Activated T-cell treated with anti-CD3 and anti-CD28 coated beads for 24 hours (primary cell): ENCODE measurements at regions not wholly inside any gene's neighbourhood (a gene's known extent, or its start where the extent isn't known, plus 50 kb on each side); places are given as distances from the start of the nearest gene placed in this dataset.
"Not testable (repeated sequence)": the region's sequence is repeated elsewhere in the genome, so short reads cannot be mapped to it uniquely, and the experiment has no call there.

Experiments
- DNase-seq: peaks from one replicate; pipeline ENCODE4 v3.0.0-alpha.2; 2020; ENCODE audit warnings: low read depth

DNA sequence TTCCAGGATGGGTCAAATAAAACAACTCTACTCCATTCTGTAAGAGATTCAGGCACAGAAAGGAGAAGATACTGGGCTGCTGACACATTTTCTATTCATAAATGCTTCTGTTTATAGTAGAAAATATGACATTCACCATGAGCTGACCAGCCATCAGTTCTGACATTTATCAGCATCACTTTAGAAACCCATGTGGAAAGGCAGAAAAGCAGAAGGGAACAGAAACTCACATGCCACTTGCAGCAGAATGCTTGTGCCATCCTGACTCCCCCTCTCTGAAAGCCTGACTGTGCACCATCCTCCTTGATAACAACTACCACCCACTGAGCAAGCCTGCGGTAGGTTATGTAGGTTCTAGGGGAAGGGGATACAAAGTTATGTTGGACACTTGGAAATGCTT is 527.7 kb downstream of the TTLL7 start:
- not testable (repeated sequence) for DNase-seq

DNA sequence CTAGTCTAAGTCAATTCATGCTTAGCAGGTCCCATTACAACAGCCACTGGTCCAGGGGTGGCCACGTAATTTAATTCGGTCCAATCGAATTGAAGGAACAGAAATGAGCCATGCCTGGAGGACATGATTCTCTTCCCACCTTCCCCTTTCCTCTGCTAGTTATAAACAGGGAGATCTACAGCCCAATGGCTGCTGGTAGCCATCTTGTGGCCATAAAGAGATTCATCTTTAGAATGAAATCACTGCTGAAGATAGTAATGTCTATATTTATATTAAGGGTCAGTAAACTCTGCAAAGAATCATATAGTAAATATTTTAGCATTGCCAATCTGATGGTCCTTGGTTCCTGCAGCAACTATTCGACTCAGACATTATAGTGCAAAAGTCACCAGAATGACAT is 530.6 kb downstream of the TTLL7 start:
- not testable (repeated sequence) for DNase-seq

DNA sequence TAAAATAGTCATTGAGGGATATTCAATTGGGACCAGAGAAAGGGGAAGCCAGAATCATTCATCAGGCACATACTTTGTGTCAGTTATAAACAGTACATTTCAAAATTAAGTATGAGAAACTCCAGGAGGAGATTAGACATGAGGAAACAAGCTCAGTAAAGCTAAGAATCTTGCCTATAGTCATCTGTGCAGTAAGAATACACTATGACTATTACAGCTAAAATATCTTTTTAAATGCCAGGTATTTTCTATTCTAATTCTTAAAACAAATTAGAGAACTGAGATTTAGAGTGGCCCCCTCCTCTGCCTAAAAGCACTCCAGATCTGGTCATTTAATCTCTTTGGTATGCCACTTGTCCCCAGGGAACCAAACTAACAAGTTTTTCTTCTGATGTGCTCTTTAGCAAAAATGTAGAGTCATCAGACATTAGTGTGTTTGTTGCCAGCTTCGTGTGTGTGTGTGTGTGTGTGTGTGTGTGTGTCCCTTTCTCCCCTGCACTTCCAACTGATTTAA is 541.1 kb downstream of the TTLL7 start:
- not testable (repeated sequence) for DNase-seq

DNA sequence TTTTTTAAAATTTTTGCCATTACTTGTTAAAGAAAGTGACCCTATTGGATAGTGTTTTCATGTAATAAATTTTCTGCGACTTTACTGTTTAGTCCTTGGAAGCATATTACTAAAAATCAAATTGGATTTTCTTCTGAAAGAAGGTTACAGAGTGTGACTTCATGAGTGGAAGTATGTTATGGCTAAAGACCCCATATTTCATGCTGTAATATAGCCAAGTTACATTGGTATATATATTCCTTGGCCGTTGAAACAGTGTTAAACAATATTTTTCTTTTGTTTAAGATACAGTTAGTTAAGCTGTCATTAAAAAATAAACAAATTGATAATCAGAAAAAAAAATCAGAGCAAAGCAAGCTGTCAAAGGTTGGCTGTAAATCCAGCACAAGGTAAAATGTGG is 541.7 kb downstream of the TTLL7 start:
- not testable (repeated sequence) for DNase-seq

DNA sequence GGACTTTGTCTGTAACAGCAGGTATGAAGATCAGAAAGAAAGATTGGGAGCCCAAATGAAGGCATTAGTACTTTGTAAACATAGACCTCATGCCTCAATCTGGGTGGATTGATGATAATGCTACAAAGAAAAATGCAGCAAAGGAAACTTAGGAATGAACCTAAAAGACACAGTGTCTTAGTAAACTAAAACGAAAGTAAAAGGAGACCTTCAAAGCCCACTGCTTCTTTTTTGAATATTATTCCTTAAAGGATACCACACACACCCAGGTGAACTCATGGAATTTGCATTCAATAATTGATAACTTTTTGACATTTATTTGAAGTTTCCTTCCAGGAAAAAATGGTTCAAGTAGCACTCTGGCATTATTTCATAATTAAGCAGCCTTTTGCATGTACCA is 543.2 kb downstream of the TTLL7 start:
- not testable (repeated sequence) for DNase-seq

DNA sequence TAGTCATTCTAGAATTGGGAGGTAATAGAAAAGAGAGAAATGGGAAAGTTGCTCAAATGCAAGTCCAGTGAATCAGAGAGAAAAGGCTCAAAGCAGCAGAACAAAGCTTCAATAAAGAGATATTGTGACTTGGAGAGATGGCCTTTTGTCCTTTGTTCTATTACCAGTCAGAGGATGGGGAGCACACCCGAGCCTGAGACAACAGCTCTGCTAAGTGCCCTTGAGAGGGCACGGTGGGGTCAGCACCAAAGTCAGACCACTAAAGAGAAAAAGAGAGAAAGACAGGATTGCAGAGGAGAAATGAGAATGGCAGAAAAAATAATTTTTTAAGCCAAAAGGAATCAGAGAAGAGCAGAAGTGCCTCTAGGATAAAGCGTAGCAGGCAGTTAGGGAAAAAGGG is 553.1 kb downstream of the TTLL7 start:
- not testable (repeated sequence) for DNase-seq

DNA sequence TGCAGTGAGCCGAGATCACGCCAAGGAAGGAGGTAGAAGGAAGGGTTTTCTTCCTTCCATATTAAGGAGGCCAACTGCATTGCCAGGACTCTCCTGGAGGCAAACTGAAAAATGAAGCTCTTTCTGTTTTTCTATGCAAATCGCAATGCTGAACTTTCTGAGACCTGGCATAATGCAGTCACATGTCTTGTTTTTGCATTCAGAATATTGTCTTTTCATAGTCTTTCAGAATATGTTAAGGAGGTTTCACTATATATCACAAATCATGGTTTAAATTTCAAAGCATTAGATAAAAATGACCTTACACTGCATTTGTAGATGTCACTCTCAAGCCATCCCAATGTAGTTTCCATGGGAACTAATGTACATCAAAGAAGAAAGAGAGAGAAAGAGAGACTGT is 556.5 kb downstream of the TTLL7 start:
- DNase-seq = not testable (repeated sequence)

DNA sequence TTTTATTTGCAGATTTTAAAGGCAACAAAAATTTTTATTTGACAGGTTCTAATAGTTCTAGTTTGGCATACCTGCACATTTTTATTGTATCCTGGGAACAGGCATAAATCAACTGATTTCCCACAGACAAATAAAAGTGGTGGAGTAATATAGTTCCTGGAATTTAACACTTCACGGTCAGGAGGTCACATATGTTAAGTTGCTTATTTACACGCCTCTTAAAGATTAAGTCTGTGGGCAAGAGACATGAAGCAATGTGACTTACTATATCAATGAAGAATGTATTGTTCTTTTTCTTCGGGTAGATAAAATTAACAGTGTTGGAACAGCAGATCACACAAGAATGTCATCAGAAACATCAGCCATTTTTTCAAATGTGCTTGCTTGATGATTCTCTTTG is 558.3 kb downstream of the TTLL7 start:
- not testable (repeated sequence) for DNase-seq

DNA sequence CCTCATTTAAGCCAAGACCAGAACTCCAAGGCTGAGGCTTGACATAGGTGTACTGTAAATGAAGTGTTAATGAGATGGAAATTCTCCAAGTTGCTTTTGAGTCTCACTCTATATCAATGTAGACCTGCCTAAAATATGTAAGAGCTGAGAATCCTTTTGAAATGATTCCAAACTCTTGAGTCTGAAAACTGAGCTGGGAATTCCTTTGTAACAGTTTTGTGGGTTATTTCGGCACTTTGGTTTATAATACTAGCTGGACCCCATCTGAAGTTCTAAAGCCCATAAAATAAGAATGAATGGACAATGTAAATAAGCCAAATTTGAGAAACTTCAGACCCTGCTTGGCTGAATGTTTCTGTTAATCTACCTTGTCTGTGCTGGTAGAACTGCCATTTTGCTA is 558.9 kb downstream of the TTLL7 start:
- DNase-seq = not testable (repeated sequence)

DNA sequence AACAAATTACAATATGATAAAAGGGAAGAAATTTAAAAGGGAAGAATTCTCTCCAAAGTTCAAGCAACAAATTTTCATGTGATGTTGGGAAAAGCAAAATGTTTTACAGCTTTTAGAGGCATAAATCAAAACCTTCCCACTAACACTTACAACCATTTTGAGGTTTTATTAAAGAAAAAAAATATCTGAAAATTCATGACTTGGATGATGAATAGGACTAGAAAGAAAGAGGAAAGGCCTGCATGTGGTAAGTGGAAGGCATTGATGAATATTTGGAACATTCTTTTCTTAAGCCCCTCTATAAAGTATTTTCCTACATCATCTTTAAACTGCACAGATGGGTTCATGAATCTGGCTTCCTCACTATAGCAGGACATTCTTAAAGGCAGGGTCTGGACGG is 560.6 kb downstream of the TTLL7 start:
- not testable (repeated sequence) for DNase-seq

DNA sequence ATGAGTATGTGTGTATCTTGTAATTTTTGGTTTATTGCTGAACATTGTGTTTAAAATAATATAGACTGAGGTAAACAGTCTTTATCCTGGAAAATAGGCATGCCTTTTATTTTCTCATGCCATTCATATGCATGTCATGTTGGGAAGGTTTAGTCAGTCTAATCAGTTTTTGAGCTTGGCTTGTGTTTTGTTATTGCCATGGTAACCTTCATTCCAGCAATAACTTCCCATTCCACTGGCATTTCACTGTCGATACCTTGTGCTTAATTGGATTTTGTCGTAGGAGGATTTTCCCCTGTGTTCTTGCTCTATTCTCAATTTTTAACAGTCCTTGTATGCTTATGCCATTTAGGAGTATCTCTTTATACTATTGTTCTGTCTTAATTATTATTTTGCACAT is 563.6 kb downstream of the TTLL7 start:
- DNase-seq = not testable (repeated sequence)

DNA sequence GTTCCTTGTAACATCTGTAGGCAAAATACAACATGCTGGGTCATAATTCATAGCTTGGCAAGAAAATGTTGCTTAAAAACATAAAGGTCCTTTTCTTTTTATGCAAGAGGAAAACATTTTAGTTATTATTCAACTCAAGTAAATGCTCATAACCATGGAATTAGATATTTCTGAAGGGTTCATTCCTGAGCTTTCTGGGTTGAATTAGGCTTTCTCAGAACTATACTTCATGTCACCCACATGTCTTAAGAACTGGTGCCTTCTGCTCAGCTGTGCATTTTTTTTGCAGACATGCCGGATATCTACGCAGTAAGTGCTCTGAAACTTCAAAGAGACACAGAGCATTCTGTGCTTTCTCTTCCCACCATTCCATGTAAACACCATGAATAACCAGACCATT is 571.4 kb downstream of the TTLL7 start:
- not testable (repeated sequence) for DNase-seq

DNA sequence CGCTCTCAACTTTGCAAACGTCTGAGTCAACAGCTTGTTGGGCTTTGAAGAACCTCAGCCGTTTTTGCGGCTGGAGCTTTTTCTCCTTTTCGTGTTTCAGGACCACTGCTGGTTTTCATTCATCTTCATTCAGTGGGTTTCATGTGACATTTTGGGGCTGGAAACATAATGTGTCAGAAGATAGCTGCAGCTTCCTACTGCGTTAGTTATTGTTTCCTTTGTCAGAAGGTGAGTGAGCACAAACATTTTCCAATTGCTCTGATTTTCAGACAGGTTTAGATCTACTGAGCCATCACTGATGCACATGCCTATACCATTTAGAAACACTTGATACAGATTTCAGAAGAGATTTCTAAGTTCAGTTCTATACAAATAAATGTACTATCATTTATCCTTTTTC is 575.5 kb downstream of the TTLL7 start:
- not testable (repeated sequence) for DNase-seq

DNA sequence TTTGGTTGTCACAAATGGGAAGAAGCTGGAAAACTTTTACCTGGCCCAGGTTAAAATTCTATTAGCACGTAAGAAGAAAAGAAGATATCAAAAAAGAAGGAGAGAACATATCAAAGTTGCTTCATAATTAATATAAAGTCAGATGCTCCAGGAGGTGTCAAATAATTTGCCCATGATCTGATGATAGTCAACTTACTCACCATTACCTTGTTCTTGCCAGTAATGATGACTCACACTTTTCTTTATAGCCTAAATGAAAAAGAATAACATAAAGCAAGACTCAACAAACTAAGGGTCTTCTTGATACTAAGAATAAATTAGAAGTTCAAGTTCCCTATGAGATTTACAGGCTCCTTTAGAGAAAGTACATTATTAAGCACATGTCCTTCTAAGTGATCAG is 580.4 kb downstream of the TTLL7 start:
- no peak for DNase-seq

DNA sequence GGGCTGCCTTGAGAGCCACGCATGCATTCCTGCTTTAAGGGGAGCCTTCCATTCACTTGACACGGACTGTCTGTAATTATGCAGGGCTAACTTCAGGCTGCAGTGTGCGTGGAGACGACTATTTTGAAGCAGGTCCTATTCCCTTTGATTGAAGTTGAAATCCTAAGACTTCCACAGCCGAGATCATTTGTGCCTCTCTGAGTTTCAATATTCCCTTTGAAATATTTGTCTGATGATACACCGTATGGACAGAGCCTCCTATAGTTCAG is 585.2 kb downstream of the TTLL7 start:
- DNase-seq = not testable (repeated sequence)

DNA sequence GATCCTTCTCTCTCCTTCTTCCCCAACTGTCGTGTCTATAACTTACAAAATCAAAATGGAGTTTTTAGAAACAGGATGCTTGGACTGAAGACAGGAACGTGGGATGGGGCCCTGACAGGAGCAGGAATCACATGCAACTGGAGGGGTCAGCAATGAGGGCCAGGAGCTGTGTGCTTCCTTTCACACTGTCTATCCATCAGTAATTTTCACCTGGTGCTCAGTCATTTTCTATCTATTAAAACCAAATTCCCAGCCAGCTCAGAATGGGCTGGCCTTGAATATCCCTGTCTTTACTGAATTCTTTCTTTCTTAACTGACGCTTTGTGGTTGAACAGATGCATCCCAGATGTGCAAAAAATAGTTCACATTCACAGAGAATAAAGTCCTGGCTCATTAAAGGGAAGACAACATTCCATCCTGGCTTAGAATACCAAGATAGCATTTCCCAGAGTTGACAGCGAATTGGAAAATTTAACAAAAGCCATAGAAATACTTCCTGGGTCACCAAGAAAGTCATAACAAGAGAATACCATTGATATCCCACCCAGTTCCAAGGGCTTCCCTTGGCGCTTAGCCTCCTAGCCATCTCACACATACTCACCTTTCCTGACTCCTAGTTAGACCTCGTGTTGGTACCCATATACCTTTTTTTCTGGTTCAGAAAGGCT is 588.1 kb downstream of the TTLL7 start:
- DNase-seq = not testable (repeated sequence)

DNA sequence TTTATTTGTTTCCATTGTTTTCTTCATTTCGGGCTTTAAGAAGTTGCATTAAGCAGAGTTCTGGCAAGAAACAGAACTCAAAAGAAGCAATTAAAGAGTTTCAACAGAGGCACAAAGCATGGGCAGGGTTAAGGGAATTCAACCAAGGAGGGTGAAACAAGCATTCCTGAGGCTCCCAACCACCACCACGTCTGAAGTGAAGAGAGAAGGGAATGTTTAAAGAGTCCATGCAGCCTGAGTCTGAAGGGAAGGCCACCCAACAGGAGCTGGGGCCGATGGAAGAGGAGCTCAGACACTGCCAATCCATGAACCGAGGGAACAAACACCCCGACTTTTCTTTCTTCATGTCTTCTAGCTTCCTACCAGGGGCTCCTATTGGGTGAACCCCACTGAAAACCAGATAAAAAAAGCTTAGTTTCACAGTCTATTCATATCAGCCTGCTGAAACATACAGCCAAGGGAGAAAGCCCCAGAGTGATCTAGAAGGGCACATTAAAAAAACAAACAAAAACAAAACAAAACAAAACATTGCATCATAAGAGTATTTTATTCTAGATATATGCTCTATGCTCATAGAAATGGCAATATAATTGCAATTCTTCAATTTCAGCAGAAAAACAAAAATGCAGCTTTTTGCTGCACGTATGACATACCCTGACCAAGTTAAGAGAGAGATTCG is 592.1 kb downstream of the TTLL7 start:
- not testable (repeated sequence) for DNase-seq

DNA sequence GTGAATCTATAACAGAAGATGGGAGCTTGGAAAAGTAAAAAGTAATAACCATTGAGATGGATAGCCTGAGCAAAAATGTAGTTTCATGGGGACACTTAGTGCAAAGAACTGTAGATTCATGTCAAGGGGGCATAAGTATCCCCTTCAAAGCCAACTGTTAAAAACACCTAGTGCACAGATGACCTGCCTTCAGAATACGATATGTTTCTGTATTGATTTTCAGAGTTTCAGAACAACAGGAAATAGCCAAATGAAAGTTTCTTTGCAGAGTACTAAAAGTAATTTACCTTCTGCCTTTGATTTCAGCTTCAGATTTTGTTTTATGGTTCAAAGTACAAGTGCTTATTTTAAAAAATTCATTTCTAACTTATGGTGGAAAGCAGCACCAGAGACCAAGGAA is 593.1 kb downstream of the TTLL7 start:
- DNase-seq = not testable (repeated sequence)

DNA sequence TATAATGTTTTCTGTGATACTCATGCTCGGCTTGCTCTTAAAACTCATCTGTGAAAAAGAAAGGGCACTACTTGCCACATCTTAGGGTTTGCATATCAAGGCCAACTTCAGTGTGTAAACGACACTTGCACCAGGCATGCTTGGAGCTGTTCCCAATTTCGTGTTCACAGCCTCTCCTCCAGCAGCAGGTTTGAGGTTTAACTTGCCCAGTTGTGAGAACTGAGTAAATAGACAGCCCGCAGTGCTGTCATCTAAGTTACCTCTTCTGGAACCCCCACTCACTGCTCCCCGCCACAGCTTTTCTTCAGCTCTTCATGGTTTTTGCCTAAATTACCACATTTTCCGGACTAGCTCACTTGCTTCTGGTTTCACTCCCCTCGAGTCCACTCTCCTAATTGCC is 595.4 kb downstream of the TTLL7 start:
- not testable (repeated sequence) for DNase-seq

DNA sequence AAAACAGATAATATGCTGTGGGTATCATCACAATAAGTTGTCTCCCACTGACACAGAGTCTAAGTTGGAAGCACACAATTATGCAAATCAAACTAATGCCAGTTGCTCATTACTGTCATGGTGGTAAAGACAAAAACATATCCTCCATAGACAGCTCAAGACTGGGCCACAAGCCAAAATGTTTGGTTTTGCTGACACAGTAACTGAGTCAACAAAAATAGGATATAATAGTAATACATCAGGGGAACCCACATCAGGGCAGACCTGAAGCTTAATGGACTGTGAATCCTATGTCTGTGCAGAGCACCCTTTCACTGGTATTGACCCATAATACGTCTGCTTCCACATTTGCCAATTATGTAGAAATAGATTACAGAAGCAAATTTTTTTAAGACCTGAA is 597.8 kb downstream of the TTLL7 start:
- not testable (repeated sequence) for DNase-seq

DNA sequence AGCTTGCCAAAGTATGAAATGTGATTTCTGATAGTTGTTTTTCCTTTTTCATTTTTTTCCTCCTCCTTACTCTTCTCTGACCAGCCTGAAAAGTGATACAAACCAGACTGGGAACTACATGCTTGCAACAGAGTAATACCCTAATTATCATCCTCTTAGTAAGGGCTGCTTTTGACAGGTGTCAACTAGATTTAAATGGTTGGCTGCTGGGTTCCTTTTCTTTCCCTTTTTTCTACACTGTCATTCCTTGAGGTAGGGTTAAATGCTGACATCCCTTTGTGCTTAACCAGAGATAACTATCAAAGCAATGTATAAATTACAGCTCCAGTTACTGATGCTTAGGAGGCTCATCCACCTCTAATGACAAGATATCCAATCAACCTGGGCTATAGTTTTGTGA is 598.8 kb downstream of the TTLL7 start:
- DNase-seq = not testable (repeated sequence)

DNA sequence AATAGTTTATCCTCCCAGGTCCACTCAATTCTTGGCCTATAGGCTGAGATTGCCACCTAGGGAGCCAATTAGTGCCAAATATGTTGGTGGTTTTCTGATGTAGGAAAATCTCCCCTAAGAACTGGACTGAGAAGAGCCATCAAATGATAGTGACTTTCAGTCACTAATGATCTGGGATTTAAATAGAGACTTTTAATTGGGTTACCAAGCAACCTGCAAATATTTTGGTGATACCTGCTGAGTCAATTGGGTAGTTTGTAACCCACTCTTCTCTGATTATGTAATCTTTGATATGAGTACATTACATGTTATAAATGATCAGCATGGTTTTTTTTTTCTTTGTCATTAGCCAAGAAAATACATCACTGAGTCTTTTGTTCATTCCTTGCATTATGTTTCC is 600.8 kb downstream of the TTLL7 start:
- not testable (repeated sequence) for DNase-seq

DNA sequence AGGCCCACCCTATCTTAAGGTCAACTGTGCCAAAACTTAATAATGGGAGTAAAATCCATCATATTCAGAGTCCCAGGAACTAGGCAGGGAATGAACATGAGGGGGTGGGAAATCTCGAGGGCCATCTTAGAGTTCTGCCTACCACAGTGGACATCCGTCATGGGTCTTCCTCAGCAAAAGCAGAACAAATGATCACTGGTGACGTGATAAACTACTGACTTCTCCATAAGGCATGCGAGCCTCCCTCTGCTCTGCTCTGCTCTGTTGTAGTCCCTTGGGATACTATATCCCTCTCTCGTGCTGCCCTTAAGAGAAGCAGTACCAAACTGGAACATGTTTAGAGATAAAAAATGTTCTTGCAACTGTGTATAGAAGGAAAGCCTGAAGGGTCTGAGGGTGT is 603.8 kb downstream of the TTLL7 start:
- not testable (repeated sequence) for DNase-seq

DNA sequence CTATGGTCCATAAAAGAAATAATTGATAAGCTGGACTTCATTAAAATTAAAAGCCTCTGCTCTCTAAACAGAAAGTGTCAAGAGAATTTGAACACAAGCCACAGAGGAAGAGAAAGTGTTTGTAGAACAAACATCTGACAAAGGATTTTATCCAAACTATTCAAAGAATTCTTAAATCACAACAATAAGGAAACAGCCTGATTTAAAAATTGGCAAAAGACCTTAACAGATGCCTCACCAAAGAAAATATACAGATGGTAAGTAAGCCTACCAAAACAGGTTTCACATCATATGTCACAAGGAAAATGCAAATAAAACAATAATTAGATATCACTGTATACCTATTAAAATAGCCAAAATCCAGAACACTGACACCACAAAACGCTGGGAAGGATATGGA is 612.0 kb downstream of the TTLL7 start:
- not testable (repeated sequence) for DNase-seq
